Eye (tissue), 1 donor: ENCODE measurements at regions not wholly inside any gene's neighbourhood (a gene's known extent, or its start where the extent isn't known, plus 50 kb on each side); places are given as distances from the start of the nearest gene placed in this dataset.

ENCODE experiments used
- DNase-seq: peaks from one replicate; pipeline ENCODE4 v3.0.0-alpha.2; 2015

GRCh38 chr7:157482517-157483087 is 145.8 kb downstream of the DNAJB6 start:
- no peak for DNase-seq

GRCh38 chr7:157483515-157483914 is 146.7 kb downstream of the DNAJB6 start:
- DNase-seq, result no peak

GRCh38 chr7:157483971-157484410 is 147.2 kb downstream of the DNAJB6 start:
- no peak for DNase-seq

- DNase-seq, result no peak
These were observed 147.7 kb downstream of the DNAJB6 start for GRCh38 chr7:157484411-157485081.

- no peak for DNase-seq
These were observed 148.6 kb downstream of the DNAJB6 start for GRCh38 chr7:157485361-157485831.

GRCh38 chr7:157486007-157486755 is 149.4 kb downstream of the DNAJB6 start:
- DNase-seq, result no peak

GRCh38 chr7:157487046-157487770 is 150.4 kb downstream of the DNAJB6 start:
- DNase-seq, result no peak

- no peak for DNase-seq
These were observed 151.5 kb downstream of the DNAJB6 start for GRCh38 chr7:157488281-157488680.

- DNase-seq, result no peak
These were observed 152.2 kb downstream of the DNAJB6 start for GRCh38 chr7:157488966-157489365.
